ENCODE measurements at regions not wholly inside any gene's neighbourhood (a gene's known extent, or its start where the extent isn't known, plus 50 kb on each side); places are given as distances from the start of the nearest gene placed in this dataset.

- TF ChIP-seq, protein P1, sequence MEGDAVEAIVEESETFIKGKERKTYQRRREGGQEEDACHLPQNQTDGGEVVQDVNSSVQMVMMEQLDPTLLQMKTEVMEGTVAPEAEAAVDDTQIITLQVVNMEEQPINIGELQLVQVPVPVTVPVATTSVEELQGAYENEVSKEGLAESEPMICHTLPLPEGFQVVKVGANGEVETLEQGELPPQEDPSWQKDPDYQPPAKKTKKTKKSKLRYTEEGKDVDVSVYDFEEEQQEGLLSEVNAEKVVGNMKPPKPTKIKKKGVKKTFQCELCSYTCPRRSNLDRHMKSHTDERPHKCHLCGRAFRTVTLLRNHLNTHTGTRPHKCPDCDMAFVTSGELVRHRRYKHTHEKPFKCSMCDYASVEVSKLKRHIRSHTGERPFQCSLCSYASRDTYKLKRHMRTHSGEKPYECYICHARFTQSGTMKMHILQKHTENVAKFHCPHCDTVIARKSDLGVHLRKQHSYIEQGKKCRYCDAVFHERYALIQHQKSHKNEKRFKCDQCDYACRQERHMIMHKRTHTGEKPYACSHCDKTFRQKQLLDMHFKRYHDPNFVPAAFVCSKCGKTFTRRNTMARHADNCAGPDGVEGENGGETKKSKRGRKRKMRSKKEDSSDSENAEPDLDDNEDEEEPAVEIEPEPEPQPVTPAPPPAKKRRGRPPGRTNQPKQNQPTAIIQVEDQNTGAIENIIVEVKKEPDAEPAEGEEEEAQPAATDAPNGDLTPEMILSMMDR (IDR thresholded peaks at IDR 0.05): no peak
- no peak for TF ChIP-seq POLR2A (IDR thresholded peaks at IDR 0.05)
Measured at GRCh38 chr13:50280441-50280937, 265.2 kb downstream of the KCNRG start.

Data from body of pancreas (tissue), 4 donors.